IMR-90 (cell line): ENCODE measurements at regions not wholly inside any gene's neighbourhood (a gene's known extent, or its start where the extent isn't known, plus 50 kb on each side); places are given as distances from the start of the nearest gene placed in this dataset.

ENCODE experiments used
- ATAC-seq: fragments of 200-7000 bp; cut with Tn5 transposase; 2 replicates; pipeline ENCODE4 v1.9.1; 2020; ENCODE audit warnings: low read depth, mild to moderate bottlenecking, moderate library complexity
- BruUV-seq: library from RNA; stranded (reverse); fragments of 400-500 nt; replicated peaks from 2 replicates; lab custom pipeline; 2021; lab: Mats Ljungman, UMichigan
- CTCF ChIA-PET: fragments of 300-600 bp; formaldehyde crosslinking; extraction: SDS; loops from one replicate; lab custom pipeline; 2021; ENCODE audit warnings: antibody characterized with exemption; lab: Yijun Ruan, JAX
- POLR2A ChIA-PET: fragments of 300-600 bp; sonication (Branson Sonifier 250); formaldehyde crosslinking; loops from one replicate; lab custom pipeline; 2022; ENCODE audit warnings: antibody characterized with exemption; ENCODE audit not compliant: unreplicated experiment; lab: Charles Lee
- DNase-seq: peaks from one replicate; pipeline ENCODE4 v3.0.0; 2013
- H2AFZ ChIP-seq: replicated peaks from 2 replicates; pipeline ENCODE3; 2013; ENCODE audit warnings: low read length, mild to moderate bottlenecking; ENCODE audit not compliant: poor library complexity
- H2AK5ac ChIP-seq: 2 replicates; pipeline ENCODE4 v1.6.1; 2013; ENCODE audit warnings: low read depth, low read length, inconsistent platforms
- H2AK9ac ChIP-seq: replicated peaks from 2 replicates; pipeline ENCODE3; 2013; ENCODE audit warnings: mild to moderate bottlenecking, low read depth, low read length, moderate library complexity; ENCODE audit not compliant: poor library complexity
- H2BK120ac ChIP-seq: 2 replicates; pipeline ENCODE4 v1.6.1; 2013; ENCODE audit warnings: low read depth, low read length, inconsistent platforms
- H2BK15ac ChIP-seq: 3 replicates; pipeline ENCODE4 v1.6.1; 2013; ENCODE audit warnings: low read depth, low read length, inconsistent platforms
- H2BK20ac ChIP-seq: 2 replicates; pipeline ENCODE4 v1.6.1; 2013; ENCODE audit warnings: low read depth, mild to moderate bottlenecking, inconsistent platforms, low read length, moderate library complexity
- H2BK5ac ChIP-seq: 2 replicates; pipeline ENCODE4 v1.6.1; 2013; ENCODE audit warnings: mild to moderate bottlenecking, low read depth, low read length, inconsistent platforms; ENCODE audit not compliant: poor library complexity, severe bottlenecking
- H3K14ac ChIP-seq: replicated peaks from 2 replicates; pipeline ENCODE4 v1.6.1; 2013; ENCODE audit warnings: low read depth, low read length, inconsistent platforms
- H3K18ac ChIP-seq: 2 replicates; pipeline ENCODE4 v1.6.1; 2013; ENCODE audit warnings: low read depth, low read length, control low read depth
- H3K23ac ChIP-seq: 2 replicates; pipeline ENCODE4 v1.6.1; 2013; ENCODE audit warnings: low read depth, low read length, inconsistent platforms
- H3K27ac ChIP-seq: 2 replicates; pipeline ENCODE4 v1.5.1; 2013; ENCODE audit warnings: mild to moderate bottlenecking, control low read depth, low read length; ENCODE audit not compliant: insufficient read depth
- H3K27me3 ChIP-seq: 2 replicates; pipeline ENCODE4 v1.6.1; 2013; ENCODE audit warnings: low read length; ENCODE audit not compliant: control insufficient read depth, insufficient read depth
- H3K36me3 ChIP-seq: 2 replicates; pipeline ENCODE4 v1.6.1; 2013; ENCODE audit warnings: low read length, mixed read lengths; ENCODE audit not compliant: control insufficient read depth, insufficient read depth
- H3K4ac ChIP-seq: 2 replicates; pipeline ENCODE4 v1.6.1; 2013; ENCODE audit warnings: low read depth, low read length, inconsistent platforms
- H3K4me1 ChIP-seq: 2 replicates; pipeline ENCODE4 v1.6.1; 2013; ENCODE audit warnings: low read length, mixed read lengths; ENCODE audit not compliant: control insufficient read depth, insufficient read depth
- H3K4me2 ChIP-seq: 2 replicates; pipeline ENCODE4 v1.6.1; 2013; ENCODE audit warnings: low read depth, mild to moderate bottlenecking, control low read depth, low read length, moderate library complexity
- H3K4me3 ChIP-seq: 2 replicates; pipeline ENCODE4 v1.5.1; 2013; ENCODE audit warnings: low read depth, mild to moderate bottlenecking, control low read depth, low read length, moderate library complexity; ENCODE audit not compliant: insufficient read depth
- H3K56ac ChIP-seq: 2 replicates; pipeline ENCODE4 v1.6.1; 2013; ENCODE audit warnings: low read length, inconsistent platforms; ENCODE audit not compliant: insufficient read depth; ENCODE audit errors: extremely low read depth
- H3K79me1 ChIP-seq, 2 experiments: 2 replicates each; pipeline ENCODE4 v1.6.1; 2013; ENCODE audit warnings: low read length in 2 of 2, inconsistent platforms in 1 of 2, low read depth in 1 of 2
- H3K9ac ChIP-seq: 2 replicates; pipeline ENCODE4 v1.6.1; 2013; ENCODE audit warnings: low read depth, low read length, control low read depth
- H3K9me1 ChIP-seq: 2 replicates; pipeline ENCODE4 v1.6.1; 2013; ENCODE audit warnings: low read length, inconsistent platforms; ENCODE audit not compliant: insufficient read depth
- H3K9me3 ChIP-seq: 2 replicates; pipeline ENCODE4 v1.6.1; 2013; ENCODE audit warnings: low read length; ENCODE audit not compliant: control insufficient read depth, insufficient read depth
- H4K20me1 ChIP-seq: 2 replicates; pipeline ENCODE4 v1.6.1; 2013; ENCODE audit warnings: low read length, inconsistent platforms; ENCODE audit not compliant: insufficient read depth
- H4K5ac ChIP-seq: 2 replicates; pipeline ENCODE4 v1.6.1; 2013; ENCODE audit warnings: mild to moderate bottlenecking, low read depth, low read length, control low read depth
- H4K8ac ChIP-seq, 2 experiments: 2 replicates each; pipeline ENCODE4 v1.6.1; 2013; ENCODE audit warnings: low read depth in 2 of 2, low read length in 2 of 2, control low read depth in 1 of 2, inconsistent platforms in 1 of 2
- H4K91ac ChIP-seq: 2 replicates; pipeline ENCODE4 v1.6.1; 2013; ENCODE audit warnings: low read depth, low read length, inconsistent platforms; ENCODE audit not compliant: insufficient read depth
- USF2 ChIP-seq: fragments of 150-350 bp; IDR thresholded peaks from 2 replicates; pipeline ENCODE4 v1.6.1; 2017; ENCODE audit warnings: mild to moderate bottlenecking, antibody characterized with exemption, low read length, low read depth
- WGBS, 2 experiments: methylation state at CpG; one replicate each; pipeline versions ENCODE4 v1.1.5 to v1.1.7; 2013; ENCODE audit warnings: missing lambda C conversion rate in 2 of 2; ENCODE audit not compliant: insufficient read length in 1 of 2; ENCODE audit errors: extremely low coverage in 2 of 2; 5-methylcytosine and 5-hydroxymethylcytosine counted together
- dilution Hi-C: fragments of 300-500 bp; cut with HindIII; formaldehyde crosslinking; loops from one replicate; pipeline ENCODE4 v1.14.3; 2018; ENCODE audit warnings: low sequenced_read_pairs; ENCODE audit not compliant: unreplicated experiment
- in situ Hi-C: fragments of 300-500 bp; cut with MboI; formaldehyde crosslinking; loops from 3 replicates; pipeline ENCODE4 v1.14.3; 2019; ENCODE audit warnings: low sequenced_read_pairs, inconsistent platforms, mixed read lengths
- intact Hi-C: fragments of 100-400 bp; cut with micrococcal nuclease; formaldehyde crosslinking; loops from 2 replicates; pipeline ENCODE4 v1.10.0; 2022

DNA sequence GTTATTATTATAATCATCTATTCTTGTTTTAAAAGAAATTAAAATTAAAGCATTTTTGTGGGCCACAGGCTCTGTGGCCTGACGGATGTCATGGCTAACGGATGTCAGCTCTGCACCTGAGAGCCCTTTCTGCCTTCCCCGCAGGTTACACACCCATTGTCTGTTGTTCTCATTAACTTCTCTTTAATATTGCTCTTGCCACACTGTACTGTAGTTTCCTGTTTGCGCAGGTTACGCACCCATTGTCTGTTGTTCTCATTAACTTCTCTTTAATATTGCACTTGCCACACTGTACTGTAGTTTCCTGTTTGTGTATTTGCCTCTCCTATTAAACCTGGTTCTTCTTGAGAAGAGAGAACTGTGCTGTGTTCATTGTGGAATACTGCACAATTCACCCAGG, 294.4 kb upstream of the PLXNA2 start:
- dilution Hi-C loops = no loop called here
- Histone ChIP-seq H2BK20ac (no peak overlapping the region), H4K8ac (no peak overlapping the region), H2AK5ac (no peak overlapping the region), H3K18ac (no peak overlapping the region), H2BK15ac (no peak overlapping the region), H3K14ac (no peak overlapping the region), H3K4me1 (no peaks in the 10 kb centered on the region), H3K79me1 (no peaks in the 10 kb centered on the region), H3K9me3 (no peaks in the 10 kb centered on the region; the same call in 1 of the 2 replicates), H3K4me3 (no peak overlapping the region), H2BK5ac (no peak overlapping the region), H4K91ac (no peak overlapping the region), H4K20me1 (no peaks in the 10 kb centered on the region), H3K9me1 (no peaks in the 10 kb centered on the region), H3K56ac (no peak overlapping the region), H3K36me3 (no peaks in the 10 kb centered on the region), H3K9ac (no peak overlapping the region), H3K27me3 (no peaks in the 10 kb centered on the region), H2AFZ (no peak overlapping the region), H2AK9ac (no peak overlapping the region), H4K5ac (no peak overlapping the region), H3K23ac (no peak overlapping the region), H2BK120ac (no peak overlapping the region), H3K27ac (no peak overlapping the region), H3K4me2 (no peak overlapping the region), H3K4ac (no peak overlapping the region)
- CTCF ChIA-PET = no interaction called here
- no peak for TF ChIP-seq USF2
- intact Hi-C loops = no loop called here
- in situ Hi-C loops = no loop called here
- 80% methylated on average over 3 of the region's 5 CpGs; no CpG with 5 or more reads in 1 of the 2 experiments for WGBS, 2 experiments
- DNase-seq (no peak), ATAC-seq (no peak)
- BruUV-seq = no TSS peak
- POLR2A ChIA-PET = no interaction called here
